Peyer's patch (tissue), 4 donors: ENCODE measurements at regions not wholly inside any gene's neighbourhood (a gene's known extent, or its start where the extent isn't known, plus 50 kb on each side); places are given as distances from the start of the nearest gene placed in this dataset.

Experiments used
- POLR2A ChIP-seq, 2 donors: fragments of 450-650 bp; IDR thresholded peaks; one replicate each; pipeline ENCODE4 v1.5.1; 2017; ENCODE audit warnings: antibody characterized with exemption in 2 of 2, mild to moderate bottlenecking in 2 of 2, moderate library complexity in 2 of 2
- TF ChIP-seq, protein P1 (sequence below), 6 experiments: fragments of 450-650 bp in 4 of 6; fragments of 200-600 bp in 2 of 6; sonication (generic) in 1 of 6; IDR thresholded peaks; one replicate each; pipeline ENCODE4 v1.5.1; 2017 to 2019; ENCODE audit warnings: antibody characterized with exemption in 6 of 6, mild to moderate bottlenecking in 3 of 6, moderate library complexity in 1 of 6

DNA sequence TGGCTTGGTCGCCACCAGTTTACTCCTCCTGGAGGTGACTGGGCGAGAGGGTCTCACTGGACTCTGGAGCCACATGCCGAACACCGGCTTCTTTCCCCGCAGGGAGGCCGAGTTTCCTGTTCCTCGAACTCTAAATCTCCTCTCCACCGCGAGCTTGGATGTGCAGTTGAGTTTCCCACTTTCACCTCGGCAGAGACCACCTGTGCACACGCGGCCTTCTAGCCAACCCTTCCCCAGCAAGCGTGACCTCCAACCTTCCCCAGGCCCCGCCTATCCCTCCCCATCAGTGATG, 380.1 kb downstream of the IRX2 start:
- TF ChIP-seq, protein P1, sequence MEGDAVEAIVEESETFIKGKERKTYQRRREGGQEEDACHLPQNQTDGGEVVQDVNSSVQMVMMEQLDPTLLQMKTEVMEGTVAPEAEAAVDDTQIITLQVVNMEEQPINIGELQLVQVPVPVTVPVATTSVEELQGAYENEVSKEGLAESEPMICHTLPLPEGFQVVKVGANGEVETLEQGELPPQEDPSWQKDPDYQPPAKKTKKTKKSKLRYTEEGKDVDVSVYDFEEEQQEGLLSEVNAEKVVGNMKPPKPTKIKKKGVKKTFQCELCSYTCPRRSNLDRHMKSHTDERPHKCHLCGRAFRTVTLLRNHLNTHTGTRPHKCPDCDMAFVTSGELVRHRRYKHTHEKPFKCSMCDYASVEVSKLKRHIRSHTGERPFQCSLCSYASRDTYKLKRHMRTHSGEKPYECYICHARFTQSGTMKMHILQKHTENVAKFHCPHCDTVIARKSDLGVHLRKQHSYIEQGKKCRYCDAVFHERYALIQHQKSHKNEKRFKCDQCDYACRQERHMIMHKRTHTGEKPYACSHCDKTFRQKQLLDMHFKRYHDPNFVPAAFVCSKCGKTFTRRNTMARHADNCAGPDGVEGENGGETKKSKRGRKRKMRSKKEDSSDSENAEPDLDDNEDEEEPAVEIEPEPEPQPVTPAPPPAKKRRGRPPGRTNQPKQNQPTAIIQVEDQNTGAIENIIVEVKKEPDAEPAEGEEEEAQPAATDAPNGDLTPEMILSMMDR (IDR thresholded peaks at IDR 0.05) = no peak
- no peak for TF ChIP-seq POLR2A (IDR thresholded peaks at IDR 0.05)
